Glutamatergic neuron (in vitro differentiated cells): ENCODE measurements at regions not wholly inside any gene's neighbourhood (a gene's known extent, or its start where the extent isn't known, plus 50 kb on each side); places are given as distances from the start of the nearest gene placed in this dataset.

Experiments used
- DNase-seq: peaks from one replicate; pipeline ENCODE4 v3.0.0; 2022
- H3K27ac Mint-ChIP-seq: one replicate; pipeline ENCODE4 v1.8.0; 2020; ENCODE audit warnings: mild to moderate bottlenecking, mixed read lengths, inconsistent platforms; ENCODE audit not compliant: unreplicated experiment
- H3K27me3 Mint-ChIP-seq: one replicate; pipeline ENCODE4 v1.8.0; 2020; ENCODE audit warnings: mild to moderate bottlenecking, moderate library complexity, mixed read lengths, inconsistent platforms; ENCODE audit not compliant: unreplicated experiment
- H3K36me3 Mint-ChIP-seq: one replicate; pipeline ENCODE4 v1.8.0; 2020; ENCODE audit warnings: mild to moderate bottlenecking, mixed read lengths, inconsistent platforms; ENCODE audit not compliant: unreplicated experiment
- H3K4me1 Mint-ChIP-seq: one replicate; pipeline ENCODE4 v1.8.0; 2020; ENCODE audit warnings: mild to moderate bottlenecking, low read depth, mixed read lengths, inconsistent platforms; ENCODE audit not compliant: unreplicated experiment
- H3K4me3 Mint-ChIP-seq: one replicate; pipeline ENCODE4 v1.8.0; 2020; ENCODE audit warnings: mild to moderate bottlenecking, mixed read lengths, inconsistent platforms; ENCODE audit not compliant: unreplicated experiment
- H3K9me3 Mint-ChIP-seq: one replicate; pipeline ENCODE4 v1.8.0; 2020; ENCODE audit warnings: mild to moderate bottlenecking, moderate library complexity, mixed read lengths, inconsistent platforms; ENCODE audit not compliant: unreplicated experiment
- TF ChIP-seq, protein P1 (sequence below): fragments of 200-600 bp; sonication (generic); IDR thresholded peaks from one replicate; pipeline ENCODE4 v1.5.0; 2021; ENCODE audit not compliant: partially characterized antibody, unreplicated experiment

DNA sequence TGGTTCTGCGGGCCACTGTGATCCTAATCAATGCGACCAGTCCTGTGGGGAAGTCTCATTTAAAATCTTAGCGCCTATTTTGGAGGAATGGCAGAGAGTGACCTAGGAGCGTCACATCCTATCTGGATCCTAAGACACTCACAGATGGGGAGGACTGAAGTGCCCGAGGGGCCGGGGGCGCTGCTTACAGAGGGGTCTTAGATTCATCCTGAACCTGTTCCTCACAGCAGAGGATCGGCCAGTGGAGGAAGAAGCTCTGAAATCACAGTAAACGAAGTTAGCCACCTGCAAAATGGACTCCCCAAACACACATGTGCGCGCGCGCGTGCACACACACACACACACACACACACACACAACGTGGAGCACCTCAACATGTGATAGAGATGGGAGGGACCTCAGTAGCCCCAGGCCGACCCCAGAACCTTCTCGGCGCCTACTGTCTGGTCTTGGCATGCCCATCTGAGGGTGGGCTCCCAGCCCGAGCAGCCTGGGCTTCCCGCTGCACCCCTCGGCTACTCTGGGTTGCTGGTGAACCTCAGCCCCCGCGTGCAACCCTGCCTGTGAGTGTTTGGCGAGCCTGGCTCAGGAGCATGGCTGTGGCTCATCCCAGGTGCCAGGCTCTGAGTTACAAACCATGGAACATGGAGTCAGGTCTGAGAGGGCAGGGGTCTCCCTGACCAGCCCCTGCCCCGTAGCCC, 613.3 kb downstream of the TBC1D22A start:
- Mint-ChIP-seq H3K27ac (no peak overlapping the region), H3K4me1 (no peaks in the 10 kb centered on the region), H3K27me3 (peaks cover 11% of the 10 kb centered on the region), H3K9me3 (peaks cover 31% of the 10 kb centered on the region), H3K4me3 (no peak overlapping the region), H3K36me3 (peaks cover 20% of the 10 kb centered on the region)
- TF ChIP-seq, protein P1, sequence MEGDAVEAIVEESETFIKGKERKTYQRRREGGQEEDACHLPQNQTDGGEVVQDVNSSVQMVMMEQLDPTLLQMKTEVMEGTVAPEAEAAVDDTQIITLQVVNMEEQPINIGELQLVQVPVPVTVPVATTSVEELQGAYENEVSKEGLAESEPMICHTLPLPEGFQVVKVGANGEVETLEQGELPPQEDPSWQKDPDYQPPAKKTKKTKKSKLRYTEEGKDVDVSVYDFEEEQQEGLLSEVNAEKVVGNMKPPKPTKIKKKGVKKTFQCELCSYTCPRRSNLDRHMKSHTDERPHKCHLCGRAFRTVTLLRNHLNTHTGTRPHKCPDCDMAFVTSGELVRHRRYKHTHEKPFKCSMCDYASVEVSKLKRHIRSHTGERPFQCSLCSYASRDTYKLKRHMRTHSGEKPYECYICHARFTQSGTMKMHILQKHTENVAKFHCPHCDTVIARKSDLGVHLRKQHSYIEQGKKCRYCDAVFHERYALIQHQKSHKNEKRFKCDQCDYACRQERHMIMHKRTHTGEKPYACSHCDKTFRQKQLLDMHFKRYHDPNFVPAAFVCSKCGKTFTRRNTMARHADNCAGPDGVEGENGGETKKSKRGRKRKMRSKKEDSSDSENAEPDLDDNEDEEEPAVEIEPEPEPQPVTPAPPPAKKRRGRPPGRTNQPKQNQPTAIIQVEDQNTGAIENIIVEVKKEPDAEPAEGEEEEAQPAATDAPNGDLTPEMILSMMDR: no peak
- no peak for DNase-seq

DNA sequence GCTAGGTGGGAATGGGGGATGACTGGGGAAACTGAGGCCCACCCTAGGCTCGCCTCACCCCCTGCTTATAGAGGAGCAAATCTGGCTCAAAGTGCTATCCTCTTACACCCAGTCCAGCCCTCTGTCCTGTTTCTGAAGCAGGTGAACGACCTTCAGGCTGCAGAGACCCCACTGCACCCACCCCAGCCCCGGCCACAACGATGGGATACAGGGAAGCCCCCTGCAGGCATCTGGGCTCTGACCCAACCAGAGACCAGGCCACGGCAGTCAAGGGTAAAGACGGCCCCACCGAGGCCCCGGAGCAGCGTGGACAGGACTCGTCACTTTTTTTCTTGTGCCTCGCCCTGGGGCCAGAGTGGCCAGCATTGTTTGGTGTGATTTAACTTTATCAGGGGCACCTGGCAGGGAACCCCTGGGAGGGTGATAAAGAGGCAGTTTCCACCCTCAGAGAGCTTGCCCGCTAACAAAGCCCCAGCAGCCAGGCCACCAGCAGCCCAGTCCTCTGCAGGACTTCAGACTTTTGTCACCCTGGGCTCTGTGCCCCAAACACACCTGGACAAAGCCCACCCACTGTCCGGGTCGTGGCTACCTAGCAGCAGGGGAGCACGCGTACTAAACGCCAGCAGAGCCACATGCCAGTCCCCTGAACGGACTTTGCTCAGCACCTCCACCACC, 612.6 kb downstream of the TBC1D22A start:
- Mint-ChIP-seq H3K36me3 (peaks cover 24% of the 10 kb centered on the region), H3K27ac (no peak overlapping the region), H3K4me1 (no peaks in the 10 kb centered on the region), H3K4me3 (no peak overlapping the region), H3K27me3 (peaks cover 14% of the 10 kb centered on the region), H3K9me3 (peaks cover 33% of the 10 kb centered on the region)
- no peak for DNase-seq
- TF ChIP-seq, protein P1: no peak

DNA sequence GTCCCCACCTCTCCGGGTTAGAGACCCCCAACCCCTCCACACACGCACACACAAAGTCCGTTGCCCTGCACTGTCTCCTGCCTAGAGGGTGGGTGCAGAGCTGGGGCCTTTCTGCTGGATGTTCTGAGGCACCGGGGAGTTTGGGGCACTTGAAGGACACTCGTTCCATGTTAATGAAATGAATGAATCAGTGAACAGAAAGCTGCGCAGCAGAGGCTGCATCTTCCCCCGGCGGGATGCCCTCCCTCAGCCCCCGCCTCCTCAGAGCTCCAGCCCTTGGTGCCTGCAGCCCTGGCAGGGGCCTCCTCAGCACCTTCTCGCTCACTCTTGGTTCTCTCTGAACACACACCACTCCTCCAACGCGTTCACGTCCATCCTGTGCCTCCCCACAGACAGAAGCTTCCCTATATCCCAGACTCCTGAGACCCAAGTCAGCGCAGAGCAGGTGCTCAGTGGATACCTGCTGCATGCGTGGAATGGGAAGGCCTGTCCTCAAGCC, 611.9 kb downstream of the TBC1D22A start:
- Mint-ChIP-seq H3K9me3 (peaks cover 38% of the 10 kb centered on the region), H3K36me3 (peaks cover 26% of the 10 kb centered on the region)

DNA sequence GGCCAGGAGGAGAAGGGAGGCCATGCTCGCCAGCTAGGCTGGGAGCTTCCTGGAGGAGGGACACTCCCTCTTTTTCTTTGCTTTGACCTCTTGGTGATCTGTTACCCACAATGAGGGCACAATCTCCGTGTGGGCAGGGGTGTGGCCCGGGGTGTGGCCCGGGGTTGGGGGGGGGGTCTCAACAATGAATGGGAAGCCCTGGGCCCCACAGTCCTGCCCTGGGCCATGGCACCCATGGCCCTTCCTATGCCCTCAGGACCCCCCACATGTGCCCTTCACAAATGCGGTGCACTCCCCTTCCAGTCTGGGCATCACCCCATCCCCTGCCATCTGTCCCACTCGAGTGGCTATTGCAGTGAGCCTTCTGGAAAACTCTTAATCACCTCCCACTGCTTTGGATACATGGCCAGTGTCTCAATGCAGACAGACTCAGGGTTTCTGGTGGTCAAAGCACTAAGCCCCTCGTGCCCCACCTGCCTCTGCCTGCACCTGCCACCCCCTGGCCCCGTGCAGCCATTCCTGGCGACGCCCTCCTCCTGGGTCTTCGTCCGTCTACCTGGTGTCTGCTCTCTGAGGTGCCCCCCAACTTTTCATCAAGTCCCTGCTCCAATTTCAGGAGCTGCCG, 611.3 kb downstream of the TBC1D22A start:
- peaks cover 37% of the 10 kb centered on the region for H3K9me3 Mint-ChIP-seq
- H3K36me3 Mint-ChIP-seq: peaks cover 25% of the 10 kb centered on the region
- TF ChIP-seq, protein P1: no peak
- peaks cover 16% of the 10 kb centered on the region for H3K27me3 Mint-ChIP-seq
- no peak overlapping the region for H3K4me3 Mint-ChIP-seq
- no peak for DNase-seq
- H3K27ac Mint-ChIP-seq: no peak overlapping the region
- H3K4me1 Mint-ChIP-seq: no peaks in the 10 kb centered on the region

More for the DNA sequence above, 611.9 kb downstream of the TBC1D22A start:
- no peak overlapping the region for H3K27ac Mint-ChIP-seq
- H3K4me3 Mint-ChIP-seq: no peak overlapping the region
- TF ChIP-seq, protein P1: no peak
- DNase-seq: no peak
- H3K27me3 Mint-ChIP-seq: peaks cover 18% of the 10 kb centered on the region
- no peaks in the 10 kb centered on the region for H3K4me1 Mint-ChIP-seq
